Middle frontal gyrus (tissue), 1 donor: ENCODE measurements at regions not wholly inside any gene's neighbourhood (a gene's known extent, or its start where the extent isn't known, plus 50 kb on each side); places are given as distances from the start of the nearest gene placed in this dataset.

Experiments used
- DNase-seq: peaks from one replicate; pipeline ENCODE4 v3.0.0-alpha.2; 2015; ENCODE audit warnings: low spot score; ENCODE audit errors: extremely low spot score

- DNase-seq = no peak
Observed at GRCh38 chr15:38672273-38672672, 107.7 kb upstream of the RASGRP1 start.

- DNase-seq = no peak
Observed at GRCh38 chr15:38672814-38673670, 108.4 kb upstream of the RASGRP1 start.

DNA sequence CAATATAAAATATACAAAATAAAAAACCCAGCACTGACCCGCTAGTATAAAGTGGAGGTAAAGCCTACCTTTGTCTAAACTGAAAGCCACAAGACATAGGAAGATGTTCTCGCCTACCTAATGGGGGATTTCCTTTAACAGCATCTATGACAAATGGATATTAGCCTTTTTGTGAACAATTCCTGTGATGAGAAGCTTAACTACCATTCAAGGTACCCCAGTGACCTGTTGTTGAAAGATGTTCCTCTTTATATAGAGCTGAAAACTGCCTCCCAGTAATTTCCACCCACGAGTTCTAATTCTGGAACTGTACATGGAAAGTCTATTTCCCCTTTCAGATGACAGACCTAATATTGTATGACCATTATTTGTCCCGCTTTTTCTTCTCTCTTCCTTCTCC is 109.8 kb upstream of the RASGRP1 start:
- no peak for DNase-seq

DNA sequence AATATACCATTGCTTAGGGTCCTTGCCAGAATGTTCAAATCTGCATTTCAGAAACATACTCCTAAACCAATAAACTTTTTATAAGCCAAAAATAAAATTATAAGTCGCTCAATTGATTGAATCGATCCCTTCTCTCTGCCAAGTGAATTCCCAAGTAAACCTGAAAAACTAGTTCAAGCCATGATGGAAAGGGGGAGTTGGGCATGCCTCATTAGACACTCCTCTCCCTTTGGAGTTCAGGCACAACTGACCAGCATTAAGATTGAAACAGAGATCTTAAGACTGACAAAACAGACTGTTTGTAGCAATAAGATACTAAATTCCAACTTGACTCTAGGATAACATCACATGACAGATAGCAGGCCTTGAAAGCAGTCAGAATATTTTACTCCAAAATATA is 113.7 kb upstream of the RASGRP1 start:
- DNase-seq = no peak

GRCh38 chr15:38680775-38681174 is 116.2 kb upstream of the RASGRP1 start:
- DNase-seq = no peak

DNA sequence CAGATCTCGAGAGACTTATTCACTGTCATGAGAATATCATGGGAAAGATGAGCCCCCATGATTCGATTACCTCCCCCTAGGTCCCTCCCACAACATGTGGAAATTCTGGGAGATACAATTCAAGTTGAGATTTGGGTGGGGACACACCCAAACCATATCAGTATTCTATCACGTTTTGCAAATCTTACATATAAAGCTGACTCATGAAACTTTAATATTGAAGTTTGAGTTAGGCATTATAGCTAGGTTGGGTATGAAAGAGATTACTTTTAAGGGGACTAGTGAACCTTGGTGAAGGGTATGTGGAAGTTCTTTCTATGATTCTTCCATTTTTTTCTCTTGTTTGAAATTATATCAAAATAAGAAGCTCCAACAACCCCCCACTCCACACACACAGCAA is 117.7 kb upstream of the RASGRP1 start:
- no peak for DNase-seq

DNA sequence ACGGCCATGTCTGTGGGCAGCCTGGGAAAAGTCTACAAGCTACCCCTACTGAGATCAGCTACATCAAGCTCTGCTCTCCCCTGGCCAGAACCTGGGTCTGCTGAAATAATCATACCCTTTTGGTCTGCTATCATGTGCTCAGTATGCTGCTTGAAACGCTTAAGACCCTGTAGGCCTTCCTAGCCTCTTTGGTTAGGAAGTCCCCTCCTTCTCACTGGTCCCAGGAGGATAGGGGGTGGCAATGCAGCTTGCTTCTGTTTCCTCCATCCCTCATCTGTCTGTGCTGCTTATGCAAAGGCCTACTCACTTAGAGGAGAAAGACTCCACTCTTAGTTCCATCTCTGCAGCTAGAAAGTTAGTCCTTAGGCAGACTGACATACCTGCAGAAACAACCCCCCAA is 118.2 kb upstream of the RASGRP1 start:
- DNase-seq = no peak

- DNase-seq = no peak
Observed at GRCh38 chr15:38683382-38684242, 119.0 kb upstream of the RASGRP1 start.

DNA sequence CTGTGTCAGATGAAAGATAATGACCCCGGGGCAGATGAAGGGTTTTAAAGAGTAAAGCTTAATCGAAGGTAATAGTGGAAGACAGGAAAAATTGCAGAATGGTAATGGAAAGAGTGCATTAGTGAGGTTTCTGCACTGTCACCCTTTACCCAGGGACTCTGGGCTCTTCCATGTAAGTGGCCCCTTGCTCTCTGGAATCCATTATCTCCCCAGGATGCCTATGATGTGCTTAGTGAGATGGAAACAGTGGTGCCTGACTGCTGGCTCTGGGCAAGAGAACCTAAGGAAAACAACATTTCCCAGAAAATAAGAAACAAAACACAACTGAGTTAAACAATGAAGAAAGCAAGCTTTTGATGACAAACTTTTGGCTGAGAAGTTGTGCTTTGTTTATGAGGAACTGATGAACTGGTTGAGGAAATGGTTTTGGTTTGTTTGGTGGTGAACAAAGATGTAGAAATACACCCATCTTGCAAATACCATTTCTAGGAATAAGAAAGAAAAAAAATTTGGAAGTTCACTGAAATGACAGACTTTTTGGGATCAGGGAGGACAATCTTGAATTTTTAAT is 119.9 kb upstream of the RASGRP1 start:
- no peak for DNase-seq

DNA sequence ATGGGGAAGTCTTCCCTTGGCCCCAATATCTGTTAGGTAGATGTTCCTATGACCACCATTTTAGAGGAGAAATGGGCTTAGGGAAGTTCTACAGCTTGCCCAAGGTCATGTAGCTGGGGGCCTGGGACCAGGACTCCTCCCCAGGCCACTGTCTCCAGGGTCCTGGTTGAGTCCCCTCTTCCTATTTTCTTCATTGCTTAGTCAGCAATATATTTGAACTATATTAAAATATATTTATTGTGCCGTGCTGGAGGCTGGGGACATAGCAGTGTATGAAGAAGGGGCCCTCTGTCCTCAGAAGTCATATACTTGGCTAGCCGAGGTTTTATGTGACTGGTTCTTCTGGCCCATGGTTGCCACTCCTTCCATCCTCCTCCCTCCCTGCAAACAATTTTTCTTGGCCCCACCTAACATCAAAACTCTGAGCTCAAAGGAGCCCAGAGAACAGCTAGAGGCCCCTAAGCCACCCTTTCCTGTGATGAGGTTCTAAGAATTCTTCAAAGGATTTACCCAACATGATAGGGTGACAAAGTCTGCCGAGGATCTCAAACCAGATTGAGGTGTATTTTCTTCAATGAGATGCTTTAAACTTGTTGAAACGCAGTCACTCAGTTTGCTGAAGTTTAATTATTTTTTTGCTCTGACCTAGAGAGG is 121.2 kb upstream of the RASGRP1 start:
- DNase-seq = no peak

- no peak for DNase-seq
Observed at GRCh38 chr15:38687340-38687739, 122.7 kb upstream of the RASGRP1 start.

DNA sequence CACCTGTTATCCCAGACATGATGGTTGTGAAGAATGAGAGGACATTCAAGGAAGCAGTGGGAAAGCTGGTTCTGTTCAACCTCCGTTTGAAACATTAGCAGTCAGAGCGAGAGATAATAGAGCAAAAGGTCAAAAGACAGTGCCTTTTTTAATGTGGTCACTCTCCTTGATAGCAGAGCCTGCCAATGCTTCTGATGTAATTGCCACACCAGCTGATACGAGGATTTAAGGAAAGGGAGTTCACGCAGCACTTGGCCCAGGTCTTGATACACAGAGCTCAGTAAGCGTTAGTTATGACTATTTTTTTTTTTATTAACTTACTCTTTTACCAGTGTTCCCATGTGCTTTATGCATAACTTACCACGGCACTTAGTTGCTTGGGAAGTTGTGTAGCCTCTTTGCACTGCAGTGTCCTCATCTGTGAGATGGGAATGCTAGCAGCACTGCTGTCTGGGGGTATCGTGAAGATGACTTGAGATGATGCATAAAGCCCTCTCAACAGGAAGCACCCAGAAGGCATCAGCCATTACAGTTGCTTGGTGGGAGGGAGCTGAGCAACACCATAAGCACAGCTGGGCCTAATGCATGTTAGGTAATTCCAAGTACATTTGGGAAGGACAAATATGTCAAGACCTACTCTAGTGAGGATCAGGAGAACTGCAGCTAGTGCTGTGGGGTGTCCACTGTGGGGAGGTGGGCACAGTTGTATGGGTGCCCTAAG is 123.3 kb upstream of the RASGRP1 start:
- no peak for DNase-seq

DNA sequence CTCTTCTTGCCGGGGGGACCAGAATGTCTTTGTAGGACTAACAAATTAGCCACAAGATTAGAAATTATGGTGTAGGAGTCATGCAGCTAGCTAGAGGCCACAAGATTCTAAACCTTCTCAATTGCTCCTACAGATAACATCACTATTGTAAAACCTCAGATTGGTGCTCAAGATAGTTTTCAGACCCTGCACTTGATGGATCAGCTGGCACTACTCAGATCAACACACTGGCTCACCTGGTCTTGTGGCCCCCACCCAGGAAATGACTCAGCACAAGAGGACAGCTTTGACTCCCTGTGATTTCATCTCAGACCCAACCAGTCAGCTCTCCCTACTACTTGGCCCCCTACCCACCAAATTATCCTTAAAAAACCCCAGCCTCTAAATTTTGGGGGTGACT is 124.1 kb upstream of the RASGRP1 start:
- no peak for DNase-seq

DNA sequence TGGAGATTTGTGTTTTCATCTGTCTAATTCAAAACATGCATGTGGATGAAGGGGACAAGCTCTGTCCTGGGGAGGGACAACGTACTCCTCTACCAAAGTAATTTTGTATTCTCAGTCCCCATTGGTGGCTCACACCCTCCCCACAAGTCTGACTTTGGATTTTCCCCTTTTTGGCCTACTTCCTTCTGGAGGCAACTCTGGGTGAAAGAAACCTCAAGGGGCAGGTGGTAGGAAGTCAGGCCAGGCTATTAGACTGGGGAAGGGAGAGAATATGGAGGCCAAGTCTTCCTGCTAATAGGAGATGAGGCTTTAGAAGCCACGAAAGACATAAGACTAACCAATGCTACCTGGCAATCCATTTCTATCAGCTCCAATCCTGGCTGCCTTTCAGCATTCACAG is 124.9 kb upstream of the RASGRP1 start:
- no peak for DNase-seq

GRCh38 chr15:38690216-38690615 is 125.6 kb upstream of the RASGRP1 start:
- DNase-seq = no peak

DNA sequence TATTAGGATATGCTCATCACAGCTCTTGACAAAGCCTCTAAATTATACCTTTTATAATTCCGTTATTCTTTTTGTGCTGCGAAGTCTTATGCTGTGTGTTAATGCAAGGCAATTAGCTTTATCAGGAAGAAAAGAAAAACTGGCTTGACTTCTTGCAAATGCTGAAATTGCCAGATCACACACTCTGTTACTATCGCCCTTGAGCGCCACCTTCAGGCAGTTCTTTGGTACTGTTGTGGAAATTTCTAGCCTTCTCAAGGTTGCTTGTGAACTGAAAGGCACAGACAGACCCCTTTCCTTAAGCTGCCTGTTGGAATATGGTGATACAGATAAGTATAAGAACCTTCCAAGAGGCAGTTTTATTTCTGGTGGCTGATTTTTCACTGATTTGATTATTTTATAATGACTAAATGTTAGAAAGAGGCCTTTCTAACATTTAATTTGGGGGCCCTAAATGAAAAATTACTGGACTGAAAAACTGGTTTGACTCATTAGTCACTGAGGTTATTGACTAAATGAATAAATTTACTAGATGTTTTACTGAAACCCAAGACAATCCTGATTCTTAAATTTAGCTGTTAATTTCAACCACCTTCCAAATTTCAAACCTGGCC is 126.2 kb upstream of the RASGRP1 start:
- peak; percentile 76 for DNase-seq

- DNase-seq = no peak
Observed at GRCh38 chr15:38691377-38691776, 126.8 kb upstream of the RASGRP1 start.

DNA sequence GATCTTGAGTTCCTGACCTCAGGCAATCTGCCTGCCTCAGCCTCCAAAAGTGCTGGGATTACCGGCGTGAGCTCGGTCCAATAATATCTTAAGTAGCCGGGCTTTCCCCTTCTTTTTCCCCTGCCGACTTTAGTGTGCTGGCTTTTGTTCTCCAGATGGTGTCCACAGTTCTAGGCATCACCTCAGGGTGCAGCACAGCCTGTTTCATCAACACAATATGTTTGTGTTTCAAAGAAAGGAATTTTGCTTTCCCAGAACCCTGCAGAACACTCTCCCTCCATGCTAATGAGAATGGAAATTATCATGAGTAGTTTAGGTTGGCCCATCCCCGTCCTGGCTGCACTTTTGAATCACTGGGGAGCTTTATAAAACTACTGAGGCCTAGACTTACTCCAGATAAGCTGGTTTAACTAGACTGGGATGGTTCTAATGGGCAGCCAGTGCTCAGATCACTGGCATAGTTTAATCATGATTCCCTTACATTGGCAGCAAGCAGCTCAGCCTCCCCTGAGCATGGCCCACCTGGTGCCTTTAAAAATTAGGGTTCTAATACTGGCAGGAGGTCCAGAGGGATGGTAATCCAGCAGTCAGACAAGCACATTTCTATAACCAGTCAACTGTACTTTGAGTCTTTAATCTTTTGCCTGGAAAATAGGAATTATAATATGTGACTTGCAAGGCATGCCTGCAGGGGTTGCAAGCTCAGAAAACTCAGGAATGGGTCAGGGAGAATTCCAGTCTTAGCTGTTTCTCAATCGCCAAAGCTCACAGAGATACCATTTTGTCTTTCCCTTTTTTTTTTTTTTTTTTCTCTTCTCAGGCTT is 127.6 kb upstream of the RASGRP1 start:
- DNase-seq = no peak

DNA sequence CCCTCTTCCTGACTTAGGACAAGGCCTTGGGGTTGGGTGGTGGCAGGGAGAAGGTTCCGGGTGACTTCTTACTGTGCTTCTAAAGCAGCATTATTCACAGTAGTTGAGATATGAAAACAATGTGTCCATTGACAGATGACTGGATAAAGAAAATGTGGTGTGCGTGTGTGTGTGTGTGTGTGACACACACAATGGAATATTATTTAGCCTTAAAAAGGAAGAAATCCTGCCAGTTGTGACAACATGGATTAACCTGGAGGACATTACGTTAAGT is 128.1 kb upstream of the RASGRP1 start:
- DNase-seq = no peak
